CD4-positive, alpha-beta T cell treated with Interleukin-1 beta for 1 hour (primary cell): ENCODE measurements at regions not wholly inside any gene's neighbourhood (a gene's known extent, or its start where the extent isn't known, plus 50 kb on each side); places are given as distances from the start of the nearest gene placed in this dataset.
"Not testable (repeated sequence)": the region's sequence is repeated elsewhere in the genome, so short reads cannot be mapped to it uniquely, and the experiment has no call there.

Experiments used
- DNase-seq, 2 donors: peaks; one replicate each; pipeline ENCODE4 v3.0.0-alpha.2; 2020 to 2022

GRCh38 chr13:23947893-23948292 lies 50.6 kb upstream of the C1QTNF9B start:
- no peak for DNase-seq

- no peak for DNase-seq
These were observed 51.9 kb upstream of the C1QTNF9B start for GRCh38 chr13:23949200-23949599.

DNA sequence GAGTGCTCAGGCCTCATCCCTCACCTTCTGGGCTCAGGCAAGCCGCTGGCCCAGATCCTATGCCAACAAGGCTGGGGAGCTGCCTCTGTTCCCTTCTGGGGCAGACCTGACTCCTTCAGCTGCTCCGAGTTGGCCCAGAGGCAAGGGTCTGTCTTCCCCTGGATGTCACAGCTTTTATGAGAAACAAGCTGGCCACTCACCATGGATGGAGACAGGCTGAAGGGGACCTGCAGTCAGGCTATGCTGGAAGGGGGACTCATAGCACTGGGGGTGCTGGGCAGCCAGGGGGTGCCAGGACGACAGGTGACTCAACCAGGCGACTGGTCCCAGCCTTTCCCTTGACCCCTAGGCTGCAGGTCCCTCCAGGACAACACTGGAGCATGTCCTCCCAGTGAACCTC lies 52.4 kb upstream of the C1QTNF9B start:
- DNase-seq = no peak

GRCh38 chr13:23950736-23951510 lies 53.6 kb upstream of the C1QTNF9B start:
- DNase-seq = no peak

GRCh38 chr13:23952796-23953195 lies 55.5 kb upstream of the C1QTNF9B start:
- no peak for DNase-seq

GRCh38 chr13:23953860-23954512 lies 56.7 kb upstream of the C1QTNF9B start:
- DNase-seq = no peak

GRCh38 chr13:23955064-23955463 lies 57.8 kb upstream of the C1QTNF9B start:
- DNase-seq = no peak

GRCh38 chr13:23956106-23956505 lies 58.8 kb upstream of the C1QTNF9B start:
- DNase-seq = no peak

DNA sequence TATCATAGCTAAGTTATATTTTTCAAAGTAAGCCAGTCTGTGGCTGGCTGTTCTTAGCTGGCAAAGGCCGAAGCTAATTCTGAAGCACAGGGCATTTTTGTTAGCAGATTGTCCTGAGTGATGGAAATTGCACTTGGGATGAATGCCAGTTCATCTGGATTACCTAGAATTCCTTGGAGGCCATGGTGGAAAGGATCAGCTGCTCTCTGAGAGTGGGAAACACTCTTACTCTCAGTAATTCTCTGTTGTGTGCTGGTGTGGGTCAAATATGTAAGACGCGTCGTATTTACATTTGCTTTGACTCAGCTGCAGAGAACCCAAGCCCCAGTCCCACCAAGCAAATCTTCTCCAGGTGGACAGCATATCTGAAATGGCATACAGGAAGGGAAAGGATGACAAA lies 60.7 kb upstream of the C1QTNF9B start:
- DNase-seq = no peak

GRCh38 chr13:23959231-23959862 lies 62.0 kb upstream of the C1QTNF9B start:
- DNase-seq = no peak

- DNase-seq = peak in 1 of 2 donors; percentile 27
These were observed 63.4 kb upstream of the C1QTNF9B start for GRCh38 chr13:23960566-23961156.

GRCh38 chr13:23963184-23963931 lies 66.1 kb upstream of the C1QTNF9B start:
- DNase-seq = no peak

DNA sequence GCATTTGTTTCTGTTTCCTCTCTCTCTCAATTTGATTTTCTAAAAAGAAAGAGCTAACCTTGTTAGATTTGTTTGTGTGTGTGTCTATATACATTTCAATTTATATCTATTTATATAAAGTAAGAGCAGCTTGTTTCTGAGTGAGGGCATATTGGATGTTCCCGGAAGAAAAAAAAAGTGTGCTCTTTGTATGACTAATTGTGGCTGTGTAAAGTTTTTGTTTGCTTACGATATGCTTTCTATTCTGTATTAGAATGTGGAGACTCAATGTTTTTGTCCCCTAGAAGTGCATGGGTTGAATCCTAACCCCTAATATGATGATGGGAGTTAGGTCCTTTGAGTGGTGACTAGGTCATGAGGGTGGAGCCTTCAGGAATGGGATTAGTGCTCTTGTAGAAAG lies 66.6 kb upstream of the C1QTNF9B start:
- no peak for DNase-seq

GRCh38 chr13:23965346-23965745 lies 68.0 kb upstream of the C1QTNF9B start:
- no peak for DNase-seq

GRCh38 chr13:23966221-23966690 lies 69.0 kb upstream of the C1QTNF9B start:
- no peak for DNase-seq

GRCh38 chr13:23966691-23967615 lies 69.7 kb upstream of the C1QTNF9B start:
- peak in 1 of 2 donors; percentile 53 for DNase-seq

- DNase-seq = not testable (repeated sequence)
These were observed 70.5 kb upstream of the C1QTNF9B start for GRCh38 chr13:23967792-23968191.

DNA sequence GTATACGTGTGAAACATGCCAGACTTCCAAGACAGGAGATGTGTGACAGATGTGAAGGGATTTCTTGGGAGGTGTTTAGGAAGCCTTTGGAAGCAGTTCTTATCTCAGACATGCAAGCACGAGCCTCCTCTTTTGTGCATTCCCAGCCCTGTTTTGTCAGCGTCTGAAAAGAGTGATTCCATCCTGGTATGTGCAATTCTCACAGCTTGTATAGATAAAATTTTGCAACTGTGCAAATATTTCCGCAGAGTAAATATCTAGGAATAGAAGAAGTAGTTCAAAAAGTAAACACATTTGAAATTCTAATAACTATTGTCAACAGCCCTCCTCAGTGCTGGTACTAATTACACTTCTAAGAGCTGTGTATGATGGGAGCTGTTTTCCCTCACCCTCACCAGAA lies 72.3 kb upstream of the C1QTNF9B start:
- DNase-seq = no peak

GRCh38 chr13:23979361-23980159 lies 82.3 kb upstream of the C1QTNF9B start:
- DNase-seq = peak; percentile 28 to 30

GRCh38 chr13:23980160-23980551 lies 82.9 kb upstream of the C1QTNF9B start:
- DNase-seq = peak; percentile 90 to 91

DNA sequence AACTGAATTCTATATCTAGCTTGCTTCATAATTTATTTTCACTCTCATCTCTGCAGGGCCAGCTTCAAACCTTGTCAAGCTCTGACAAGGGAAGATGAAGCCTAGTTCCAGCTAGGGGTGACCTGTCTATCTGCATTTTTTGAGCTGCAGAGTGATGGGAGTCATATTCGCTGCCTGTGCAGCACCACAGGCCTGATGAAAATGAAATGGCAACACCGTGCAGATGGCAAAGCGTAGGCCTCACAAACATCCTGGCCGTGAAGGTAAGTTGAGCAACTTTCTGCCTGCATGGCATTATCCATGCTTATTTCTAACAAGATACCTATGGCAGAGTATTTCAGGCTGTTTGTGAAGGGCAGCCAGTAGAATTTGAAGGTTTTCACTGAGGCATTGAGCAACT lies 86.4 kb upstream of the C1QTNF9B start:
- no peak for DNase-seq
